Ishikawa (cell line): ENCODE measurements at regions not wholly inside any gene's neighbourhood (a gene's known extent, or its start where the extent isn't known, plus 50 kb on each side); places are given as distances from the start of the nearest gene placed in this dataset.

Experiments used
- CEBPB ChIP-seq: IDR thresholded peaks from 2 replicates; pipeline ENCODE4 v1.6.1; 2012
- CREB1 ChIP-seq: IDR thresholded peaks from 2 replicates; pipeline ENCODE4 v1.6.1; 2012; ENCODE audit warnings: low read depth
- EGR1 ChIP-seq: IDR thresholded peaks from 2 replicates; pipeline ENCODE4 v1.6.1; 2012
- EP300 ChIP-seq: IDR thresholded peaks from 2 replicates; pipeline ENCODE4 v1.6.1; 2012; ENCODE audit warnings: borderline replicate concordance
- FOXM1 ChIP-seq: IDR thresholded peaks from 2 replicates; pipeline ENCODE4 v1.6.1; 2012; ENCODE audit warnings: low read depth, borderline replicate concordance
- MAX ChIP-seq: IDR thresholded peaks from 2 replicates; pipeline ENCODE4 v1.6.1; 2012
- NFIC ChIP-seq: IDR thresholded peaks from 2 replicates; pipeline ENCODE4 v1.6.1; 2012
- RAD21 ChIP-seq: IDR thresholded peaks from 2 replicates; pipeline ENCODE4 v1.6.1; 2012; ENCODE audit warnings: low read depth
- TCF12 ChIP-seq: IDR thresholded peaks from 2 replicates; pipeline ENCODE4 v1.6.1; 2012; ENCODE audit warnings: low read depth
- TEAD4 ChIP-seq: IDR thresholded peaks from 2 replicates; pipeline ENCODE4 v1.6.1; 2012
- YY1 ChIP-seq: IDR thresholded peaks from 2 replicates; pipeline ENCODE4 v1.6.1; 2012; ENCODE audit warnings: low read depth
- ZBTB7A ChIP-seq: IDR thresholded peaks from 2 replicates; pipeline ENCODE4 v1.6.1; 2012; ENCODE audit warnings: low read depth
- TF ChIP-seq, protein P1 (sequence below): IDR thresholded peaks from 2 replicates; pipeline ENCODE4 v1.6.1; 2012; ENCODE audit warnings: low read depth, mild to moderate bottlenecking
- TF ChIP-seq, protein P2 (sequence below): IDR thresholded peaks from 2 replicates; pipeline ENCODE4 v1.6.1; 2012

DNA sequence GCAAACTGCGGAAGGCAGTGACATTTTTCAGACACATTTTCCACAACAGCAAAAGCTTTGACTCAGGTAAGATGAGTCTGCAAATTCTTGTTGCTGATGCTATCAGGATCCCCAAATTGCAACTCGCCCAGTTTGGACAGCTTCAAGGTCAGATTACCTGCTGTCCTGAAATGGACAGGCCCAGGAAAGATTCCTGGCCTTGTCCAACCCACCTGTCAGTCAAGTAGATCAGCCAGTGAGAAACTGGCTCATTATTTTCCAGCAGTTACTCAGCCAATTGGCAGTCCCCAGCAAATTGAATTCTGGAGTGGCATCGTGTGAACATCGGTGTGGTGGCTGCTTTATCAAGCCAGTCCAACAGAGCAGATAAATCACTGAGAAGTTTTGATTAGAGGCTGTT lies 84.5 kb upstream of the SNAP25 start:
- no peak for TF ChIP-seq NFIC
- TF ChIP-seq, protein P1, sequence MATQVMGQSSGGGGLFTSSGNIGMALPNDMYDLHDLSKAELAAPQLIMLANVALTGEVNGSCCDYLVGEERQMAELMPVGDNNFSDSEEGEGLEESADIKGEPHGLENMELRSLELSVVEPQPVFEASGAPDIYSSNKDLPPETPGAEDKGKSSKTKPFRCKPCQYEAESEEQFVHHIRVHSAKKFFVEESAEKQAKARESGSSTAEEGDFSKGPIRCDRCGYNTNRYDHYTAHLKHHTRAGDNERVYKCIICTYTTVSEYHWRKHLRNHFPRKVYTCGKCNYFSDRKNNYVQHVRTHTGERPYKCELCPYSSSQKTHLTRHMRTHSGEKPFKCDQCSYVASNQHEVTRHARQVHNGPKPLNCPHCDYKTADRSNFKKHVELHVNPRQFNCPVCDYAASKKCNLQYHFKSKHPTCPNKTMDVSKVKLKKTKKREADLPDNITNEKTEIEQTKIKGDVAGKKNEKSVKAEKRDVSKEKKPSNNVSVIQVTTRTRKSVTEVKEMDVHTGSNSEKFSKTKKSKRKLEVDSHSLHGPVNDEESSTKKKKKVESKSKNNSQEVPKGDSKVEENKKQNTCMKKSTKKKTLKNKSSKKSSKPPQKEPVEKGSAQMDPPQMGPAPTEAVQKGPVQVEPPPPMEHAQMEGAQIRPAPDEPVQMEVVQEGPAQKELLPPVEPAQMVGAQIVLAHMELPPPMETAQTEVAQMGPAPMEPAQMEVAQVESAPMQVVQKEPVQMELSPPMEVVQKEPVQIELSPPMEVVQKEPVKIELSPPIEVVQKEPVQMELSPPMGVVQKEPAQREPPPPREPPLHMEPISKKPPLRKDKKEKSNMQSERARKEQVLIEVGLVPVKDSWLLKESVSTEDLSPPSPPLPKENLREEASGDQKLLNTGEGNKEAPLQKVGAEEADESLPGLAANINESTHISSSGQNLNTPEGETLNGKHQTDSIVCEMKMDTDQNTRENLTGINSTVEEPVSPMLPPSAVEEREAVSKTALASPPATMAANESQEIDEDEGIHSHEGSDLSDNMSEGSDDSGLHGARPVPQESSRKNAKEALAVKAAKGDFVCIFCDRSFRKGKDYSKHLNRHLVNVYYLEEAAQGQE: no peak

DNA sequence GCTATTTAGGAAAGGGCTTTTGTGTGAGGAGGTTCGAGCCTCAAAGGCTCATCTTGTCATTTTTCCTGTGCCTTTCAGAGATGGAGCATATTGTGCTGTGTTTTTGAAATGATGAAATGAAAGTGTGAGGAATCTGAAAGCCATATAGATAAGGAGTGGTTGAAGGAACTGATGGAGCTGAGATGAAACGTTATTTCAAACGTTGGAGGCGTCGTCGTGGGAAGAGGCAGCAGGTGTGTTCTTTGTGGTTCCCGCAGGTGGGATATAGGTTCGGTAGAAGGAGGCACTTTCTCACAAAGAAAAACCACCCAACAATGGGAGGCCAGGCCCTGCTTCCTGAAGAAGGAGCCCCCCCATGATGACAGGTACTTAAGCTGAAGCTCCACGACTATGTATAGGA lies 83.2 kb upstream of the SNAP25 start:
- TF ChIP-seq TEAD4 (no peak), CEBPB (no peak), NFIC (no peak), RAD21 (no peak)
- TF ChIP-seq, protein P2, sequence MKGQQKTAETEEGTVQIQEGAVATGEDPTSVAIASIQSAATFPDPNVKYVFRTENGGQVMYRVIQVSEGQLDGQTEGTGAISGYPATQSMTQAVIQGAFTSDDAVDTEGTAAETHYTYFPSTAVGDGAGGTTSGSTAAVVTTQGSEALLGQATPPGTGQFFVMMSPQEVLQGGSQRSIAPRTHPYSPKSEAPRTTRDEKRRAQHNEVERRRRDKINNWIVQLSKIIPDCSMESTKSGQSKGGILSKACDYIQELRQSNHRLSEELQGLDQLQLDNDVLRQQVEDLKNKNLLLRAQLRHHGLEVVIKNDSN: no peak
- TF ChIP-seq, protein P1: no peak

DNA sequence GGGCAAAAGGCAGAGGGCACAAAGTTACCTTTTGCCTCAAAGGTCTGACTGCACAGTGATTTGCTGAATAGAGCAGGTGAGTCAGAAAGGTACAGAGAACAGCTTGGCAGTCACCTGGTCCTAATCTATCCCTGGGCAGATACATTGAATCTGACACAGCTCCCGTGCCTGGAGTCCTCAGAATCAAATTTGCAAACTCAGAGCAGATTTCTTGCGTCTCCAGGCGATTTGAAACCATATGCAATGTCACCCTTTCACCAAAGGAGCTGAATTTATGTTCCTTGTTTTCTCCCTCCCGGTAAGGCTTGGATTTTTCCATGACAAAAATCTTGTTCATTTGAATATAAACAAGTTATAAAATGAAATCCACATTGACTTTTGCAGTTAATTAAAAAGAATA lies 81.6 kb upstream of the SNAP25 start:
- TF ChIP-seq RAD21: no peak
- no peak for TF ChIP-seq TEAD4
- TF ChIP-seq EGR1: no peak
- TF ChIP-seq FOXM1: no peak
- TF ChIP-seq EP300: no peak
- TF ChIP-seq TCF12: no peak
- no peak for TF ChIP-seq NFIC
- TF ChIP-seq ZBTB7A: no peak
- TF ChIP-seq, protein P1: no peak
- TF ChIP-seq YY1: no peak

DNA sequence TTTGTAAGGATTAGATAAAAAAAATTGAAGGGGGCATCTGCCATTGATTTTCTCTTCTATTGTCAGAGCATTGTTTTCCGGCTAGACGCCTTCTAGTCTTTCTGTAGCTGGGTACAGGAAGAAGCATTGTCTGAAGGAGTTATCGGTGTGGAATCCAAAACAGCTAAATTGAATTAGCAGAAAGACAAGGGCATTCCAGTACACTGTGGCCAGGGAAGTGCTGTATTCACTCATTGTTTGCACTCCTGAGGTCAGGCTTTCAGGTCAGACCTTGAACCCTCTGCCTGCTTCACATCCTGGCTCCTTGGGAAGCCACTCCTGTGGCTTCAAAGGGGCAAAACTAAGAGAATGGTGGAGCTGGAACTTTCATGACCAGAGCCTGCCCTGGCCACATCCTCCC lies 81.1 kb upstream of the SNAP25 start:
- TF ChIP-seq, protein P1: no peak
- no peak for TF ChIP-seq MAX
- no peak for TF ChIP-seq TEAD4
- no peak for TF ChIP-seq CEBPB
- TF ChIP-seq CREB1: no peak
- no peak for TF ChIP-seq NFIC

DNA sequence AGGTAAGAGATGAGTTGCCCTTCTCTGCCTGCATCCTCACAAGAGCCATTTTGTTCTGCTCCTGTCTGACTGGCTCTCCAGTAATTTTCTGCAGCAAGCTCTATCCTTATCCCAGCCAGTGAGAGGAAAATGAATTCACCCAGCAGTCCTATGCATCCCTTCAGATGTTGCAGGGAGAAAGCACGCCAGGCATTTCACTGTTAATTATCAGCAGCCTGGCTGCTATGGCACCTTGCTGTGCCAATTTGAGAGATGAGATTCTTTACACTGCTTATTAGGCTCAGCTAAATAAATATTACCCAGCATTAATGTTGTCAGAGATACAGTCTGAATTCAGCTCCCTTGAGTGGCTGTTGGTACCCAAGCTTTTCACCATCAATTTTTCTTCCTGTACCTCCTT lies 61.1 kb upstream of the SNAP25 start:
- TF ChIP-seq NFIC (no peak), CEBPB (no peak), TEAD4 (no peak), MAX (no peak)
